GM06990 (cell line): ENCODE measurements at regions not wholly inside any gene's neighbourhood (a gene's known extent, or its start where the extent isn't known, plus 50 kb on each side); places are given as distances from the start of the nearest gene placed in this dataset.

ENCODE experiments used
- DNase-seq: peaks from one replicate; pipeline ENCODE4 v3.0.0-alpha.2; 2011; ENCODE audit not compliant: insufficient read length; ENCODE audit errors: extremely low read depth
- H3K27me3 ChIP-seq: replicated peaks from 2 replicates; pipeline ENCODE4 v1.6.0; 2011; ENCODE audit warnings: low read length; ENCODE audit not compliant: control insufficient read depth, insufficient read depth
- H3K36me3 ChIP-seq: 2 replicates; pipeline ENCODE4 v1.5.1; 2011; ENCODE audit warnings: low read length; ENCODE audit not compliant: control insufficient read depth, insufficient read depth
- H3K4me3 ChIP-seq: replicated peaks from 2 replicates; pipeline ENCODE4 v1.5.1; 2011; ENCODE audit warnings: low read depth, mild to moderate bottlenecking, control low read depth, low read length
- TF ChIP-seq, protein P1 (sequence below): IDR thresholded peaks from 2 replicates; pipeline ENCODE4 v1.5.1; 2011; ENCODE audit warnings: low read length, control low read depth, mild to moderate bottlenecking, inconsistent platforms; ENCODE audit not compliant: insufficient read depth, poor library complexity, severe bottlenecking

GRCh38 chr6:28751963-28752350 is 171.8 kb downstream of the TRIM27 start:
- DNase-seq: no peak
- Histone ChIP-seq H3K27me3 (no peaks in the 10 kb centered on the region), H3K4me3 (no peak overlapping the region), H3K36me3 (no peaks in the 10 kb centered on the region)
- TF ChIP-seq, protein P1, sequence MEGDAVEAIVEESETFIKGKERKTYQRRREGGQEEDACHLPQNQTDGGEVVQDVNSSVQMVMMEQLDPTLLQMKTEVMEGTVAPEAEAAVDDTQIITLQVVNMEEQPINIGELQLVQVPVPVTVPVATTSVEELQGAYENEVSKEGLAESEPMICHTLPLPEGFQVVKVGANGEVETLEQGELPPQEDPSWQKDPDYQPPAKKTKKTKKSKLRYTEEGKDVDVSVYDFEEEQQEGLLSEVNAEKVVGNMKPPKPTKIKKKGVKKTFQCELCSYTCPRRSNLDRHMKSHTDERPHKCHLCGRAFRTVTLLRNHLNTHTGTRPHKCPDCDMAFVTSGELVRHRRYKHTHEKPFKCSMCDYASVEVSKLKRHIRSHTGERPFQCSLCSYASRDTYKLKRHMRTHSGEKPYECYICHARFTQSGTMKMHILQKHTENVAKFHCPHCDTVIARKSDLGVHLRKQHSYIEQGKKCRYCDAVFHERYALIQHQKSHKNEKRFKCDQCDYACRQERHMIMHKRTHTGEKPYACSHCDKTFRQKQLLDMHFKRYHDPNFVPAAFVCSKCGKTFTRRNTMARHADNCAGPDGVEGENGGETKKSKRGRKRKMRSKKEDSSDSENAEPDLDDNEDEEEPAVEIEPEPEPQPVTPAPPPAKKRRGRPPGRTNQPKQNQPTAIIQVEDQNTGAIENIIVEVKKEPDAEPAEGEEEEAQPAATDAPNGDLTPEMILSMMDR: no peak

DNA sequence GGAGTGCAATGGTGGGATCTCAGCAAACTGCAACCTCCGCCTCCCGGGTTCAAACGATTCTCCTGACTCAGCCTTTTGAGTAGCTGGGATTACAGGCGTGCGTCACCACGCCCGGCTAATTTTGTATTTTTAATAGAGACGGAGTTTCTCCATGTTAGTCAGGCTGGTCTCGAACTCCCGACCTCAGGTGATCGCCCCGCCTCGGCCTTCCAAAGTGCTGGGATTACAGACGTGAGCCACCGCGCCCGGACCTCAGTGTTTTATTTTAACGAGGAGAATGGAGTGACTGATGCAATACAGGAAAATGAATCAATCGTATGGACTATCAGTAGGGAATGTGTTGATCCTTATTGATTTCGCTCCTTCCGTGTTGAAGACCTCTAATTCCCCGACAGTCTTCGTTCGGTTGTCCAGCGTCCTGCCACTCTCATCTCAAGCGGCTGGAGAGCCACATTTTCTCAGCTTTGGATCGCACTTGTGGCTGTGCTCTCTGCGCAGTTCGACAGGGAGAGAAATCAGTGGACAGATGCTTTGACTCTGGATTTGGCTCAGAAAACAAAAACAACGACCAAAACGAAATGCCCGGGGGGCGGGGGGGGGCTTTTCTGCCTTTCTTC is 166.2 kb downstream of the TRIM27 start:
- H3K27me3 ChIP-seq: no peaks in the 10 kb centered on the region
- TF ChIP-seq, protein P1: no peak
- DNase-seq: no peak
- H3K4me3 ChIP-seq: no peak overlapping the region
- no peaks in the 10 kb centered on the region for H3K36me3 ChIP-seq

GRCh38 chr6:28758046-28758817 is 165.6 kb downstream of the TRIM27 start:
- H3K27me3 ChIP-seq: no peaks in the 10 kb centered on the region
- DNase-seq: peak; percentile 57
- H3K36me3 ChIP-seq: no peaks in the 10 kb centered on the region
- TF ChIP-seq, protein P1: no peak
- 0 out of 2 replicates have a peak overlapping the region, but pooled peaks have one; percentile 14 for H3K4me3 ChIP-seq

GRCh38 chr6:28758818-28759235 is 165.0 kb downstream of the TRIM27 start:
- no peak for DNase-seq
- H3K27me3 ChIP-seq: no peaks in the 10 kb centered on the region
- H3K36me3 ChIP-seq: no peaks in the 10 kb centered on the region
- TF ChIP-seq, protein P1: no peak
- no peak overlapping the region for H3K4me3 ChIP-seq

DNA sequence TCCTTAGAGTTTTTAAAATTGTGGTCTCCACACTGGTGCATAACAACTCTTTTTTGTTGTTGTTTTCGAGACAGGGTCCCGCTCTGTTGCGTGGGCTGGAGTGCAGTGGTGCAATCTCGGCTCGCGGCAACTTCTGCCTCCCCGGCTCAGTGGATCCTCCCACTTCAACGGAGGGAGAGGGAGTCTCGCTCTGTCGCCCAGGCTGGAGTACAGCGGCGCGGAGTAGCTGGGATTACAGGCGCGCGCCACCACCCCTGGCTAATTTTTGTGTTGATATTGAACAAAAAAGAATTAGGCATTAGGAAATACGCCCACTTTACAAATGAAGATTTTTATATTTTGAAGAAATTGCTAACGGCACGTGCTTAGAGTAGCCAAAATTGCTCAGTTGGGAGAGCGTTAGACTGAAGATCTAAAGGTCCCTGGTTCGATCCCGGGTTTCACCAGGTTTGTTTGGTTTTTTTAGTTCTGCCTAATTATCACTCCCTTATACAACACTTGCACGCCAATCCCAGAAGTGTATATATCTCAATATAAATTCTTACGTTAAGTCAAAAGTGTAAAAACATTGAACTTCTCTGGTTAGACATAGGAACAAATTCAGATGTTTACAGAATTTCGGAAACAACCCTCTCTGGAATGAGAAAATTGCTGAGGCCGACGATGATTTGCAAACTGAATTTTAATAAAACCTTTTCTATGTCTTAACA is 159.6 kb downstream of the TRIM27 start:
- H3K36me3 ChIP-seq: no peaks in the 10 kb centered on the region
- no peak for DNase-seq
- TF ChIP-seq, protein P1: no peak
- H3K4me3 ChIP-seq: no peak overlapping the region
- no peaks in the 10 kb centered on the region for H3K27me3 ChIP-seq
